ENCODE measurements at regions not wholly inside any gene's neighbourhood (a gene's known extent, or its start where the extent isn't known, plus 50 kb on each side); places are given as distances from the start of the nearest gene placed in this dataset.
A peak's percentile ranks its signal among the peaks of the same experiment; 100 is the strongest.

- no peaks in the 10 kb centered on the region for H3K27me3 ChIP-seq (ENCODE audit: control insufficient read depth, insufficient read depth, low read length)
- CTCF ChIA-PET, result no interaction called here
- POLR2A ChIA-PET, result no interaction called here
Measured at GRCh38 chr2:220071696-220072095, 444.3 kb downstream of the SLC4A3 start.

GRCh38 chr2:220072669-220073220 is 445.3 kb downstream of the SLC4A3 start:
- Histone ChIP-seq H3K36me3 (ENCODE audit: control insufficient read depth, insufficient read depth, low read length) (no peaks in the 10 kb centered on the region), H3K27me3 (ENCODE audit: control insufficient read depth, insufficient read depth, low read length) (no peaks in the 10 kb centered on the region), H3K4me3 (ENCODE audit: low read depth, low read length) (no peak overlapping the region)
- DNase-seq (ENCODE audit: low read depth), result no peak
- ChIA-PET CTCF (no interaction called here), POLR2A (interaction anchor here (0.6 kb wide), 1 partner anchor 1355 kb away, joined by 3 read pairs; no protein-coding TSS in a partner anchor)
- no peak for TF ChIP-seq CTCF (IDR thresholded peaks at IDR 0.05; ENCODE audit: insufficient read depth, low read depth, low read length)

More at GRCh38 chr2:220071696-220072095, 444.3 kb downstream of the SLC4A3 start:
- Histone ChIP-seq H3K4me3 (ENCODE audit: low read depth, low read length) (no peak overlapping the region), H3K36me3 (ENCODE audit: control insufficient read depth, insufficient read depth, low read length) (no peaks in the 10 kb centered on the region)
- DNase-seq (ENCODE audit: low read depth), result no peak
- TF ChIP-seq CTCF (IDR thresholded peaks at IDR 0.05; ENCODE audit: insufficient read depth, low read depth, low read length), result no peak

GRCh38 chr2:220075835-220076234 is 448.4 kb downstream of the SLC4A3 start:
- Histone ChIP-seq H3K36me3 (ENCODE audit: control insufficient read depth, insufficient read depth, low read length) (no peaks in the 10 kb centered on the region), H3K4me3 (ENCODE audit: low read depth, low read length) (no peak overlapping the region), H3K27me3 (ENCODE audit: control insufficient read depth, insufficient read depth, low read length) (no peaks in the 10 kb centered on the region)
- CTCF ChIA-PET, result interaction anchor here (0.6 to 1.6 kb wide), 2 partner anchors 14 to 36 kb away, joined by 3 read pairs; no protein-coding TSS in a partner anchor
- no peak for DNase-seq (ENCODE audit: low read depth)
- POLR2A ChIA-PET, result no interaction called here
- no peak for TF ChIP-seq CTCF (IDR thresholded peaks at IDR 0.05; ENCODE audit: insufficient read depth, low read depth, low read length)

- Histone ChIP-seq H3K36me3 (ENCODE audit: control insufficient read depth, insufficient read depth, low read length) (no peaks in the 10 kb centered on the region), H3K27me3 (ENCODE audit: control insufficient read depth, insufficient read depth, low read length) (no peaks in the 10 kb centered on the region), H3K4me3 (ENCODE audit: low read depth, low read length) (no peak overlapping the region)
- TF ChIP-seq CTCF (IDR thresholded peaks at IDR 0.05; ENCODE audit: insufficient read depth, low read depth, low read length), result peak; percentile 76
- ChIA-PET CTCF (interaction anchor here (0.7 to 1.6 kb wide), 4 partner anchors 10 to 148 kb away, joined by 3 read pairs; no protein-coding TSS in a partner anchor), POLR2A (no interaction called here)
- peak; percentile 69 for DNase-seq (ENCODE audit: low read depth)
Measured at GRCh38 chr2:220076734-220077133, 449.3 kb downstream of the SLC4A3 start.

GRCh38 chr2:220077488-220077887 is 450.1 kb downstream of the SLC4A3 start:
- CTCF ChIA-PET, result interaction anchor here (0.7 to 0.9 kb wide), 3 partner anchors 9 to 148 kb away, joined by 3 read pairs; no protein-coding TSS in a partner anchor
- H3K36me3 ChIP-seq (ENCODE audit: control insufficient read depth, insufficient read depth, low read length), result no peaks in the 10 kb centered on the region
- H3K4me3 ChIP-seq (ENCODE audit: low read depth, low read length), result no peak overlapping the region
- POLR2A ChIA-PET, result no interaction called here
- peak; percentile 34 for DNase-seq (ENCODE audit: low read depth)
- H3K27me3 ChIP-seq (ENCODE audit: control insufficient read depth, insufficient read depth, low read length), result no peaks in the 10 kb centered on the region
- no peak for TF ChIP-seq CTCF (IDR thresholded peaks at IDR 0.05; ENCODE audit: insufficient read depth, low read depth, low read length)
